DOHH2 (cell line): ENCODE measurements at regions not wholly inside any gene's neighbourhood (a gene's known extent, or its start where the extent isn't known, plus 50 kb on each side); places are given as distances from the start of the nearest gene placed in this dataset.

Source experiments
- H3F3A ChIP-seq: fragments of 200-600 bp; sonication (generic), shearing (Covaris generic); 2 replicates; pipeline ENCODE4 v1.6.0; 2016; ENCODE audit warnings: antibody characterized with exemption, mild to moderate bottlenecking; ENCODE audit not compliant: control insufficient read depth, insufficient read depth
- H3K27ac ChIP-seq: fragments of 200-600 bp; sonication (generic); 2 replicates; pipeline ENCODE4 v1.5.1; 2014; ENCODE audit warnings: low read depth, mild to moderate bottlenecking, low read length, moderate library complexity
- H3K27me3 ChIP-seq: fragments of 200-600 bp; sonication (generic); 2 replicates; pipeline ENCODE4 v1.6.1; 2014; ENCODE audit warnings: mild to moderate bottlenecking, low read length, mixed read lengths; ENCODE audit not compliant: control insufficient read depth
- H3K36me3 ChIP-seq: fragments of 200-600 bp; sonication (generic); 2 replicates; pipeline ENCODE4 v1.6.1; 2014; ENCODE audit warnings: mild to moderate bottlenecking, low read length, moderate library complexity, mixed read lengths; ENCODE audit not compliant: control insufficient read depth
- H3K4me1 ChIP-seq: fragments of 200-600 bp; sonication (generic); 2 replicates; pipeline ENCODE4 v1.6.1; 2014; ENCODE audit warnings: mild to moderate bottlenecking, low read length, mixed read lengths; ENCODE audit not compliant: control insufficient read depth
- H3K4me2 ChIP-seq: fragments of 200-600 bp; sonication (generic); 2 replicates; pipeline ENCODE4 v1.6.0; 2014; ENCODE audit warnings: mild to moderate bottlenecking, low read length, moderate library complexity
- H3K4me3 ChIP-seq: fragments of 200-600 bp; sonication (generic); 2 replicates; pipeline ENCODE4 v1.5.1; 2014; ENCODE audit warnings: mild to moderate bottlenecking, low read length, mixed read lengths
- H3K79me2 ChIP-seq: fragments of 200-600 bp; sonication (generic); 2 replicates; pipeline ENCODE4 v1.6.1; 2014; ENCODE audit warnings: mild to moderate bottlenecking, low read length, mixed read lengths; ENCODE audit not compliant: control insufficient read depth
- H3K9me2 ChIP-seq: fragments of 200-600 bp; sonication (generic); replicated peaks from 2 replicates; pipeline ENCODE4 v1.6.1; 2014; ENCODE audit warnings: mild to moderate bottlenecking, low read length, mixed read lengths; ENCODE audit not compliant: control insufficient read depth
- H3K9me3 ChIP-seq: fragments of 200-600 bp; sonication (generic); 2 replicates; pipeline ENCODE4 v1.6.1; 2014; ENCODE audit warnings: antibody characterized with exemption, low read length, mixed read lengths; ENCODE audit not compliant: control insufficient read depth, insufficient read depth
- H4K20me1 ChIP-seq: fragments of 200-600 bp; sonication (generic); 2 replicates; pipeline ENCODE4 v1.6.0; 2014; ENCODE audit warnings: low read depth, mild to moderate bottlenecking, antibody characterized with exemption, low read length, moderate library complexity; ENCODE audit not compliant: control insufficient read depth, insufficient read depth
- CTCF ChIP-seq: fragments of 200-600 bp; sonication (generic); IDR thresholded peaks from one replicate; pipeline ENCODE4 v1.5.1; 2014; ENCODE audit warnings: antibody characterized with exemption, mild to moderate bottlenecking, low read depth, low read length; ENCODE audit not compliant: poor library complexity, severe bottlenecking
- EZH2phosphoT487 ChIP-seq: fragments of 200-600 bp; sonication (generic); IDR thresholded peaks from 2 replicates; pipeline ENCODE4 v1.6.1; 2017; ENCODE audit warnings: borderline replicate concordance, mild to moderate bottlenecking, antibody characterized with exemption, low read length, moderate library complexity, mixed read lengths

- Histone ChIP-seq H3K4me2 (no peak overlapping the region), H3F3A (no peaks in the 10 kb centered on the region), H3K27ac (no peak overlapping the region), H3K9me2 (no peaks in the 10 kb centered on the region), H3K79me2 (no peaks in the 10 kb centered on the region), H3K36me3 (no peaks in the 10 kb centered on the region), H3K27me3 (no peaks in the 10 kb centered on the region), H4K20me1 (no peaks in the 10 kb centered on the region), H3K4me1 (no peaks in the 10 kb centered on the region), H3K9me3 (no peaks in the 10 kb centered on the region), H3K4me3 (no peak overlapping the region)
- TF ChIP-seq CTCF (no peak), EZH2phosphoT487 (no peak)
Observed at GRCh38 chr18:43642727-43643330, 365.5 kb upstream of the SYT4 start.

GRCh38 chr18:43648002-43648401 lies 370.7 kb upstream of the SYT4 start:
- H3K9me2 ChIP-seq = no peaks in the 10 kb centered on the region
- H3K79me2 ChIP-seq = no peaks in the 10 kb centered on the region
- H4K20me1 ChIP-seq = no peaks in the 10 kb centered on the region
- no peaks in the 10 kb centered on the region for H3K9me3 ChIP-seq
- H3K4me1 ChIP-seq = no peaks in the 10 kb centered on the region
- H3K4me3 ChIP-seq = no peak overlapping the region
- H3K4me2 ChIP-seq = no peak overlapping the region
- TF ChIP-seq CTCF (no peak), EZH2phosphoT487 (no peak)
- no peaks in the 10 kb centered on the region for H3F3A ChIP-seq
- H3K27me3 ChIP-seq = no peaks in the 10 kb centered on the region
- H3K27ac ChIP-seq = no peak overlapping the region
- H3K36me3 ChIP-seq = no peaks in the 10 kb centered on the region

- H3K9me3 ChIP-seq = no peaks in the 10 kb centered on the region
Observed at GRCh38 chr18:43649649-43650357, 372.5 kb upstream of the SYT4 start.

More at GRCh38 chr18:43649649-43650357, 372.5 kb upstream of the SYT4 start:
- Histone ChIP-seq H3K27me3 (no peaks in the 10 kb centered on the region), H4K20me1 (no peaks in the 10 kb centered on the region), H3K27ac (no peak overlapping the region), H3K4me2 (no peak overlapping the region), H3K36me3 (no peaks in the 10 kb centered on the region), H3K4me3 (no peak overlapping the region), H3K4me1 (no peaks in the 10 kb centered on the region), H3F3A (no peaks in the 10 kb centered on the region), H3K9me2 (no peaks in the 10 kb centered on the region), H3K79me2 (no peaks in the 10 kb centered on the region)
- TF ChIP-seq CTCF = no peak
- TF ChIP-seq EZH2phosphoT487 = no peak
